DMS53 treated with DMSO at 0.1 percent for 48 hours (cell line): ENCODE measurements at regions not wholly inside any gene's neighbourhood (a gene's known extent, or its start where the extent isn't known, plus 50 kb on each side); places are given as distances from the start of the nearest gene placed in this dataset.

Source experiments
- DNase-seq: peaks from one replicate; lab custom pipeline; 2025; ENCODE audit not compliant: unreplicated experiment; lab: John Stamatoyannopoulos, UW

GRCh38 chr12:70151993-70152392 lies 91.2 kb upstream of the CNOT2 start:
- DNase-seq: no peak

GRCh38 chr12:70154087-70154638 lies 89.1 kb upstream of the CNOT2 start:
- DNase-seq: no peak

GRCh38 chr12:70154960-70155589 lies 88.2 kb upstream of the CNOT2 start:
- DNase-seq: no peak

GRCh38 chr12:70157099-70157498 lies 86.1 kb upstream of the CNOT2 start:
- no peak for DNase-seq

- no peak for DNase-seq
Observed at GRCh38 chr12:70165450-70165849, 77.8 kb upstream of the CNOT2 start.

GRCh38 chr12:70176290-70176689 lies 66.9 kb upstream of the CNOT2 start:
- no peak for DNase-seq

GRCh38 chr12:70177631-70178030 lies 65.6 kb upstream of the CNOT2 start:
- DNase-seq: no peak

- peak; percentile 10 for DNase-seq
Observed at GRCh38 chr12:70178038-70178437, 65.2 kb upstream of the CNOT2 start.

- no peak for DNase-seq
Observed at GRCh38 chr12:70180130-70180529, 63.1 kb upstream of the CNOT2 start.

GRCh38 chr12:70185301-70185700 lies 57.9 kb upstream of the CNOT2 start:
- no peak for DNase-seq

GRCh38 chr12:70186436-70186835 lies 56.8 kb upstream of the CNOT2 start:
- no peak for DNase-seq

GRCh38 chr12:70190262-70191010 lies 52.8 kb upstream of the CNOT2 start:
- DNase-seq: no peak
